ENCODE measurements at regions not wholly inside any gene's neighbourhood (a gene's known extent, or its start where the extent isn't known, plus 50 kb on each side); places are given as distances from the start of the nearest gene placed in this dataset.

- no peak for DNase-seq (ENCODE audit: low spot score)
- in situ Hi-C loops (cut with HindIII; ENCODE audit: low sequenced_read_pairs), result no loop called here
Observed at GRCh38 chr6:144978208-144978607, 693.1 kb downstream of the UTRN start.

DNA sequence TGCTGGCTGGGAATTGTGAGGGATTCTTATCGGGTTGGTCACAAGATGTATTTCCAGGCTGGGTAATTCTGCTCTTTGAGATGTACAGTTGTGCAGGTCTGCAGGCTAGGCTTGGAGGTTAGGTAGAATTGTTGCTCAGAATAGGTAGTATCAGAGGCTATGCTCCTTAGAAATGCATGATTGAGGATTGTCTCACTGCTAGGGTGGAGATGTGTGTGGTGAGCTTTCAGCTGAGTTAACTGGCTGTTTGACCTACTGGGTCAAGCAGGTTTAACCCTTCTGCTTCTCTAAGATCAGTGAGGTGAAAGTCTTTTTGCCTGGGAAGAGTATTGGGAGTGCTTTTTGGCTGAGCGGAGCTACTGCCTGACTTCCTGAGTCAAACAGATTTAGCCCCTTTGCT is 701.1 kb downstream of the UTRN start:
- no peak for DNase-seq (ENCODE audit: low spot score)
- in situ Hi-C loops (cut with HindIII; ENCODE audit: low sequenced_read_pairs), result no loop called here

- in situ Hi-C loops (cut with HindIII; ENCODE audit: low sequenced_read_pairs), result no loop called here
- no peak for DNase-seq (ENCODE audit: low spot score)
Observed at GRCh38 chr6:144989319-144990107, 704.4 kb downstream of the UTRN start.

DNA sequence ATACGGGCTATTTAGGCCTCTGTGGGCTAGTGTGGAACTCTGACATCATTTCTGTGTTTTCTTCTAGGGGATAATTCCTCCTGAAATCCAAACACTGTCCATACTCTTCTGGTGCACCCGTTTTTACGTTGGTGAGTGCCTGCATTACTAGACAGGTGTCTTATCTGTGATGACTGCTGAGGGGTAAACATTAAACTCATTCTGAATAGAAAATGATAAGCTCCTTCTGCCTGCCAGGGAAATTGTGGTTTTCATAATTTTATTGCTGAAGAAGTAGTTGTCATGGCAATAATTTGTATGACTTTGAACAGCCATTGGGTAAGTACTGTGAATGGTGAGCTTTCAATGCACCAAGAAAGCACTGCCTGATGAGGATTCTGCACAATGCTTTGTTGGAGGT is 705.6 kb downstream of the UTRN start:
- no peak for DNase-seq (ENCODE audit: low spot score)
- in situ Hi-C loops (cut with HindIII; ENCODE audit: low sequenced_read_pairs), result no loop called here

DNA sequence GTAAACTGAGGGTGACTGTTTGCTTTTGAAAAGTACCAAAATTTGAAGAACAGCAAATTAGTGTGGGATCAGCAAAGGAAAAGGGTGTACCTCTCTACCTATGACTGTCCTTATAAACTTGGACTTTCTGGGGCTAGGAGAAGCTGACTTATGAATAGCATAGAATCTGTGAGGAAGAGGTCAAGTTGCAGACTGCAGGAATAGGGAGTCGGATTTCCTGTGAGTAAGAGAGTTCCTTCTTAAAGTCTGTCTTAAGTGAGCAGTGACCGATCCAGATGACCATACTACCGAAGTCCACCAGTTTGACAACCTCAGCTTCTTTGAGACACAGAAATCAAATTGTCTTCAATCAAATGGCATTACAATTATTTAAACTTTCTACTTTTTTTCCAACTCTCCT is 708.7 kb downstream of the UTRN start:
- no peak for DNase-seq (ENCODE audit: low spot score)
- in situ Hi-C loops (cut with HindIII; ENCODE audit: low sequenced_read_pairs), result no loop called here

GRCh38 chr6:144997996-144998395 is 712.9 kb downstream of the UTRN start:
- DNase-seq (ENCODE audit: low spot score), result no peak
- in situ Hi-C loops (cut with HindIII; ENCODE audit: low sequenced_read_pairs), result no loop called here

DNA sequence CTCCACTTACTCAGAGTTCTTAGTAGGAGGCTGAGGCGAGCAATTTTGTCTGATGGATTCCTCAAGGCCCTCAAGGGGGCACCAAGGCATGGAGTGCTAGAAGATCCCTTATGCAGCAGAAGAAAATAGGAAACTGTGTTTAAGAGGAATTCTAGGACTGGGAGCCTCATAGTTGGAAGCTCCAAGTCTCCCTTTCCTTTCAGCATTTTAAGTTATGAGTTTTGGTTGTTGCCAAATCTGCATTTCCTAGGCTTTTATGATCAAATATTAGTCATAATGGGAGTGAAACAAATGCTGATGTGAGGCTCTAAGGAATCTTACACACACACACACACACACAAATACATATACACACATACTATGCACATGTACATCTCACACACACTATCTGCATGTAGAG is 714.0 kb downstream of the UTRN start:
- DNase-seq (ENCODE audit: low spot score), result no peak
- in situ Hi-C loops (cut with HindIII; ENCODE audit: low sequenced_read_pairs), result no loop called here

- in situ Hi-C loops (cut with HindIII; ENCODE audit: low sequenced_read_pairs), result no loop called here
- no peak for DNase-seq (ENCODE audit: low spot score)
Observed at GRCh38 chr6:145003145-145003544, 718.0 kb downstream of the UTRN start.

DNA sequence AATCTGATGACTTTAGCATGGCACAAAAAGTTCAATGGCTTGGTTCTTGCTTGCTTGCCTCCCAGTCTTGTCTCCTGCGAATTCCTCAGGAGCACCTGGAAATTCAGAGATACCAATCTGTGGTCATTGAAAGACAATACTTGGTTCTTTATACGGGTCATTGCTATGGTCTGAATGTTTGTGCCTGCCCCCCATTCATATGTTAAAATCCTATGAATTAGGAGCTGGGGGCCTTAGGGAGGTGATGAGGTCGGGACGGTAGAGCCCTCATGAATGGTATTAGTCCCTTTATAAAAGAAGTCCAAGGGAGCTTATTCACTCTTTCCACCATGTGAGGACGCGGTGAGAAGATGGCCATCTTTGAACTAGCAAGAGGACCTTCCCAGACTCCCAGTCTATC is 721.8 kb downstream of the UTRN start:
- in situ Hi-C loops (cut with HindIII; ENCODE audit: low sequenced_read_pairs), result no loop called here
- no peak for DNase-seq (ENCODE audit: low spot score)

DNA sequence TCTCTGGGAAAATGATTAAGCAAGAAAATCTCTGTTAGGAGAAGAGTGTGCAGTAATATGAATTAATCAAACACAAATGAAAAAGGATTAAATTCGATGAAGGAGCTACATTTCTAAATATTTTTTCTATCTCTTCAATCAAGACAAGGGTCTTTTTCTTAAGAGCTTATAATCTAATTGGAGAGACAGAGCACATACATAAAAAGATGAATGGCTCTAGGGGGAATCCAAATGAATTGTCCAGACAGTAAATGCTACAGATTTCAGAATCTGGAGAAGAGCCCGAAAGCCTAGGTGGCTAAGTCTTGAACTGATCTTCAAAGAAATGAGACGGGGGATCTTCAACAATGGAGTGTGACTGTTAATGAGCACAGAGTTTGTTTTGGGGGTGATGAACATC is 723.6 kb downstream of the UTRN start:
- DNase-seq (ENCODE audit: low spot score), result no peak
- in situ Hi-C loops (cut with HindIII; ENCODE audit: low sequenced_read_pairs), result no loop called here

GRCh38 chr6:145009711-145010110 is 724.6 kb downstream of the UTRN start:
- no peak for DNase-seq (ENCODE audit: low spot score)
- in situ Hi-C loops (cut with HindIII; ENCODE audit: low sequenced_read_pairs), result no loop called here

- in situ Hi-C loops (cut with HindIII; ENCODE audit: low sequenced_read_pairs), result no loop called here
- no peak for DNase-seq (ENCODE audit: low spot score)
Observed at GRCh38 chr6:145012039-145012662, 723.2 kb downstream of the EPM2A start.

GRCh38 chr6:145015739-145016558 is 719.4 kb downstream of the EPM2A start:
- DNase-seq (ENCODE audit: low spot score), result no peak
- in situ Hi-C loops (cut with HindIII; ENCODE audit: low sequenced_read_pairs), result no loop called here

- in situ Hi-C loops (cut with HindIII; ENCODE audit: low sequenced_read_pairs), result no loop called here
- no peak for DNase-seq (ENCODE audit: low spot score)
Observed at GRCh38 chr6:145017051-145017450, 718.3 kb downstream of the EPM2A start.

DNA sequence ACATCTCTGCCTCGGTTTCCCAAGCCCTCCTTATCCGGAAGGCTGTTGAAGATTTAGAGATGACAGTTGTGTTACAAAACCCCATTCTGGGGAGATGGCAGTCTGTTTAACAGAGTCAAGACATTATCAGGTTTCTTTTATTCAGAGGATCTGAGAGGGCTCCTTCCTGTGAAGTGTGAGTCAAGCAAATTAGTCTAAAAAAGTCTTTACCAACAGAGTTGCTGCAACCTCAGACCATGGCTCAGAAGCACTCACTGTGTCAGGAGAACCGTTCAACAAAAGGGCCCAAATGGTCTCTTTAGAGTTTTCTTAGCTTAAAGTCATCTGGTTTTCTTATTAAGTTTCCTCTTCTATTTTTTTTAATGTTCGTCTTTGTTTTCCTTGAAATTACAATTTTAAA is 717.8 kb downstream of the EPM2A start:
- DNase-seq (ENCODE audit: low spot score), result no peak
- in situ Hi-C loops (cut with HindIII; ENCODE audit: low sequenced_read_pairs), result no loop called here

GRCh38 chr6:145018027-145018426 is 717.3 kb downstream of the EPM2A start:
- in situ Hi-C loops (cut with HindIII; ENCODE audit: low sequenced_read_pairs), result no loop called here
- DNase-seq (ENCODE audit: low spot score), result no peak

- in situ Hi-C loops (cut with HindIII; ENCODE audit: low sequenced_read_pairs), result no loop called here
- no peak for DNase-seq (ENCODE audit: low spot score)
Observed at GRCh38 chr6:145020114-145020513, 715.2 kb downstream of the EPM2A start.

DNA sequence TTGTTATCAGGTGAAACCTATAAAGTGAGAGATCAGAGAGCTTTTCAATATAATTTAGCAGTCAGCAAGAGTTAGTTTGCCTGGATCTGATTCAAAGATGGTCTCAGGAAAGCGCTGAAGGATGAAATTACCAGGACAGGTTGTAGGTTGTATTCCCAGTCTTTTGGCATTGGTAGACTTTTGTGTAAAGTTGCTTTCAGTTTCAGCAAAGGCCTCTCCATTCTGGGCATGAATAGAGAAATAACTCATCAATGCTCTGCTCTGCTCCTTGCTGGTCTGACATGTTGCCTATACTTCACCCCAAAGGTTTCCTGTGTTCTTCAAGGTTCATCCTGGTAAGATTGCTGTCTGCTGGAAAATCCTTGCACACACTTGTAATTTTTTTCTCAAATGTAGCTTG is 714.8 kb downstream of the EPM2A start:
- in situ Hi-C loops (cut with HindIII; ENCODE audit: low sequenced_read_pairs), result no loop called here
- no peak for DNase-seq (ENCODE audit: low spot score)

DNA sequence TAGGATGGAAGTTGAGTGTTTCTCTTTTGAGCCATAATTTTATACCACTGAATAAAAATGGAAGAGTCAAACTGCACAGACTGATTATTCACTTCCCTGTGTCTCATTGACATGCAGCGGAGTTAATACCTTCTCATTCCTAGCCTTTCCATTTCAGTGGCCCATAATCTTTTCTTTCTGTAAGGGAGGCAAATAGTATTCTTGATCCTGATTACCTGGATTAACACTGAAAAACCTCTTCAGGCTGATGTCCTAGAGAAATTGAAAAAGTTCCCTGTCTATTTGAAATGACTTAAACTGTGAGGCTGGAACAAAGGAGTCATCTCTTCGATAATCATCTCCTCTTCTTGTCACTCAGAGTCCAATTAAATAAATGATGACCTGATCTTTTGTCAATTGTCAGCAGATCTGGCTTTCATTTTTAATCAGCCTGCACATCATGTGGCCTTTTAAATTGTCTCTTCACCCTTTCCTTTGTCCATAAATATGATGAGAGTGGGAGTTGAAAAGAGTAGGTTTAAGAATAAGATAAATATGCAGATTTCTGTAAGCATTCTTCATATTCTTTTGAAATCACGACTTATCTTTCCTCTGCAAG is 713.0 kb downstream of the EPM2A start:
- DNase-seq (ENCODE audit: low spot score), result no peak
- in situ Hi-C loops (cut with HindIII; ENCODE audit: low sequenced_read_pairs), result no loop called here
